ENCODE measurements at regions not wholly inside any gene's neighbourhood (a gene's known extent, or its start where the extent isn't known, plus 50 kb on each side); places are given as distances from the start of the nearest gene placed in this dataset.
"Not testable (repeated sequence)": the region's sequence is repeated elsewhere in the genome, so short reads cannot be mapped to it uniquely, and the experiment has no call there.

DNA sequence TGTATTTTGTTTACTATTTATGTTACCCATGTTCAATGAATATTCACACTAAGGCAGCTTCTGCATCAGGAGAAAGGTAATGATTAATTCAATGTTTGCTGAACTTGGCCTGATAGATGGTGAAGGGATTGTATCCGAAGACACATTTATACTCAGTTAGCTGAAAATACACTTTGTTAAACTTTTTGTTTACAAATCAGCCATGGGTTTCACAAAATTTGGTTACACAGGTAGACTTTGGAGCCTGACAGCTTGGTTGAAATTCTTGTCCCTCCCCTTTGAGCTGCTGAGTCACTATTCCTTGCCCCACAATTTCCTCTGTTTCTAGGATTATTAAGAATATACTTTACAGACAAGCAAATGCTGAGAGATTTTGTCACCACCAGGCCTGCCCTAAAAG, 162.6 kb downstream of the PPP1R3A start:
- Histone ChIP-seq H3K9me3 (no peaks in the 10 kb centered on the region), H3K4me3 (no peak overlapping the region), H3K4me1 (no peaks in the 10 kb centered on the region), H3K27me3 (no peaks in the 10 kb centered on the region), H3K27ac (no peak overlapping the region), H3K9ac (no peak overlapping the region), H3K36me3 (no peaks in the 10 kb centered on the region), H4K20me1 (no peaks in the 10 kb centered on the region), H3K4me2 (no peak overlapping the region)
- no peak for TF ChIP-seq Cebpa-rat (IDR thresholded peaks at IDR 0.05)

DNA sequence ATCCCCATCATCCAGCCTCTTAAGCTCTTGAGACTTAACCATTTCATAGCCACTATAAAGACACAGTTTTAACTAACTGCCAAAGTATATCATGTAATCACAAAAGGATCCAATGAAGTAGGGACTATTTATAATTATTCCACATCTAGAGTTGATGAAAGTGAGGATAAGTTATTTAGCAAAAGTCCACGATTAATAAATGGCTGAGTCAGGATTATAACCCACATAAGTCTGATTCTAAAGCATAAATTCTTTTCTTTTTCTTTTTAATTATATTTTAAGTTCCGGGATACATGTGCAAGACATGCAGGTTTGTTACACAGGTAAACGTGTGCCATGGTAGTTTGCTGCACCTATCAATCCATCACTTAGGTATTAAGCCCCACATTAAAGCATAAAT, 166.1 kb downstream of the PPP1R3A start:
- TF ChIP-seq Cebpa-rat (IDR thresholded peaks at IDR 0.05) = no peak
- H4K20me1 ChIP-seq = no peaks in the 10 kb centered on the region
- H3K27ac ChIP-seq = no peak overlapping the region
- no peaks in the 10 kb centered on the region for H3K27me3 ChIP-seq
- no peak overlapping the region for H3K4me3 ChIP-seq
- H3K9ac ChIP-seq = no peak overlapping the region
- no peaks in the 10 kb centered on the region for H3K9me3 ChIP-seq
- no peaks in the 10 kb centered on the region for H3K4me1 ChIP-seq
- H3K4me2 ChIP-seq = no peak overlapping the region
- no peaks in the 10 kb centered on the region for H3K36me3 ChIP-seq

DNA sequence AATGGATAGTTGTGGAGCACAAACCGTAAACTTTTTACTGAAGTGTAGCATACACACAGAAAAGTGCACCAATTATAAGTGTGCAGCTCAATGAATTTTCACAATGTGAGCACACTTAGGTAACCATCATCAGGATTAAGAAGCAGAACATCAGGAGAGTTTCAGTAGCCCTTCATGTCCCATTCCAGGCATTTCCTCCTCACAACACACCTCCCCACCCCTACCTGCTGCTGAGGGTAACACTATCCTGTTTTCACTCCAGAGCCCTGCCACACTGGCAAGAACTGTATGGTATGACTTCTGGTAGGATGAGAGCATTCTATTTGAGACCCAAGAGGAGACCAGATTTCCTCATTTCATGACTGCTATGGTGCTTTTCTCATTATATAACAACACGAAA, 166.5 kb downstream of the PPP1R3A start:
- no peaks in the 10 kb centered on the region for H3K36me3 ChIP-seq
- H3K9ac ChIP-seq = no peak overlapping the region
- no peak overlapping the region for H3K4me3 ChIP-seq
- H3K27ac ChIP-seq = no peak overlapping the region
- H3K4me2 ChIP-seq = no peak overlapping the region
- TF ChIP-seq Cebpa-rat (IDR thresholded peaks at IDR 0.05) = no peak
- no peaks in the 10 kb centered on the region for H3K4me1 ChIP-seq
- H4K20me1 ChIP-seq = no peaks in the 10 kb centered on the region
- H3K27me3 ChIP-seq = no peaks in the 10 kb centered on the region
- no peaks in the 10 kb centered on the region for H3K9me3 ChIP-seq

- H3K4me3 ChIP-seq = no peak overlapping the region
- H3K27ac ChIP-seq = no peak overlapping the region
- H3K9me3 ChIP-seq = no peaks in the 10 kb centered on the region
- H3K9ac ChIP-seq = no peak overlapping the region
- no peak overlapping the region for H3K4me2 ChIP-seq
- no peaks in the 10 kb centered on the region for H3K36me3 ChIP-seq
- no peaks in the 10 kb centered on the region for H3K27me3 ChIP-seq
- no peaks in the 10 kb centered on the region for H4K20me1 ChIP-seq
- TF ChIP-seq Cebpa-rat (IDR thresholded peaks at IDR 0.05) = no peak
- no peaks in the 10 kb centered on the region for H3K4me1 ChIP-seq
Measured at GRCh38 chr7:113751547-113751946, 167.3 kb downstream of the PPP1R3A start.

DNA sequence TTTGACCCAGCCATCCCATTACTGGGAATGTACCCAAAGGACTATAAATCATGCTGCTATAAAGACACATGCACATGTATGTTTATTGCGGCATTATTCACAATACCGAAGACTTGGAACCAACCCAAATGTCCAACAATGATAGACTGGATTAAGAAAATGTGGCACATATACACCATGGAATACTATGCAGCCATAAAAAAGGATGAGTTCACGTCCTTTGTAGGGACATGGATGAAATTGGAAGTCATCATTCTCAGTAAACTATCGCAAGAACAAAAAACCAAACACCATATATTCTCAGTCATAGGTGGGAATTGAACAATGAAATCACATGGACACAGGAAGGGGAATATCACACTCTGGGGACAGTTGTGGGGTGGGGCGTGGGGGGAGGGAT, 170.4 kb downstream of the PPP1R3A start:
- not testable (repeated sequence) for H3K4me3 ChIP-seq, H3K27me3 ChIP-seq, H3K9me3 ChIP-seq, H3K4me2 ChIP-seq, H3K27ac ChIP-seq, H3K9ac ChIP-seq, H3K4me1 ChIP-seq, H3K36me3 ChIP-seq, H4K20me1 ChIP-seq

DNA sequence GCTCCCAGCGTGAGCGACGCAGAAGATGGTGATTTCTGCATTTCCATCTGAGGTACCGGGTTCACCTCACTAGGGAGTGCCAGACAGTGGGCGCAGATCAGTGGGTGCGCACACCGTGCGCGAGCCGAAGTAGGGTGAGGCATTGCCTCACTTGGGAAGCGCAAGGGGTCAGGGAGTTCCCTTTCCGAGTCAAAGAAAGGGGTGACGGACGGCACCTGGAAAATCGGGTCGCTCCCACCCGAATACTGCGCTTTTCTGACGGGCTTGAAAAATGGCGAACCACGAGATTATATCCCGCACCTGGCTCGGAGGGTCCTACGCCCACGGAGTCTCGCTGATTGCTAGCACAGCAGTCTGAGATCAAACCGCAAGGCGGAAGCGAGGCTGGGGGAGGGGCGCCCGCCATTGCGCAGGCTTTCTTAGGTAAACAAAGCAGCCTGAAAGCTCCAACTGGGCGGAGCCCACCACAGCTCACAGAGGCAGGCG, 175.8 kb downstream of the PPP1R3A start:
- H3K4me3 ChIP-seq, H3K27ac ChIP-seq, H3K4me2 ChIP-seq, H3K9ac ChIP-seq, H4K20me1 ChIP-seq, H3K27me3 ChIP-seq, H3K4me1 ChIP-seq, H3K36me3 ChIP-seq, H3K9me3 ChIP-seq: not testable (repeated sequence)

DNA sequence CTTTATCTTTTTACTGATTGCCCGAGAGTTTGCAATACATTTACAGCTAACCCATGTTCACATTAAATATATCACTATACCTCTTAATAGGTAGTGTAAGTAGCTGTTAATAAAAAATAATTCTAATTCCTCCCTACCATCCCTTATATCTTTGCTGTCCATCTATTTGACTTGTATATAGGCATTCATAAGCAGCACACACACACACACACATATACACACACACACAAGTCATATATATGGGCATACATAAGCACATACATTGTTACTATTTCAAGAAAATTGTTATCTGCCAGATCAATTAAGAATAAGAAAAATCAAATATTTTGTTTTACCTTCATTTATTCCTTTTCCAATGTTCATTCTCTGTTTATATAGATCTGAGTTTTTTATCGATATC, 176.4 kb downstream of the PPP1R3A start:
- H3K4me2 ChIP-seq = no peak overlapping the region
- no peak for TF ChIP-seq Cebpa-rat (IDR thresholded peaks at IDR 0.05)
- H3K27ac ChIP-seq = no peak overlapping the region
- no peaks in the 10 kb centered on the region for H3K4me1 ChIP-seq
- no peak overlapping the region for H3K9ac ChIP-seq
- H4K20me1 ChIP-seq = no peaks in the 10 kb centered on the region
- H3K27me3 ChIP-seq = no peaks in the 10 kb centered on the region
- no peaks in the 10 kb centered on the region for H3K9me3 ChIP-seq
- no peaks in the 10 kb centered on the region for H3K36me3 ChIP-seq
- no peak overlapping the region for H3K4me3 ChIP-seq

- H4K20me1 ChIP-seq = no peaks in the 10 kb centered on the region
- no peak overlapping the region for H3K4me2 ChIP-seq
- no peaks in the 10 kb centered on the region for H3K9me3 ChIP-seq
- H3K4me1 ChIP-seq = no peaks in the 10 kb centered on the region
- no peak overlapping the region for H3K27ac ChIP-seq
- H3K4me3 ChIP-seq = no peak overlapping the region
- H3K9ac ChIP-seq = no peak overlapping the region
- no peaks in the 10 kb centered on the region for H3K27me3 ChIP-seq
- H3K36me3 ChIP-seq = no peaks in the 10 kb centered on the region
- TF ChIP-seq Cebpa-rat (IDR thresholded peaks at IDR 0.05) = no peak
Measured at GRCh38 chr7:113731571-113731970, 187.2 kb downstream of the PPP1R3A start.

DNA sequence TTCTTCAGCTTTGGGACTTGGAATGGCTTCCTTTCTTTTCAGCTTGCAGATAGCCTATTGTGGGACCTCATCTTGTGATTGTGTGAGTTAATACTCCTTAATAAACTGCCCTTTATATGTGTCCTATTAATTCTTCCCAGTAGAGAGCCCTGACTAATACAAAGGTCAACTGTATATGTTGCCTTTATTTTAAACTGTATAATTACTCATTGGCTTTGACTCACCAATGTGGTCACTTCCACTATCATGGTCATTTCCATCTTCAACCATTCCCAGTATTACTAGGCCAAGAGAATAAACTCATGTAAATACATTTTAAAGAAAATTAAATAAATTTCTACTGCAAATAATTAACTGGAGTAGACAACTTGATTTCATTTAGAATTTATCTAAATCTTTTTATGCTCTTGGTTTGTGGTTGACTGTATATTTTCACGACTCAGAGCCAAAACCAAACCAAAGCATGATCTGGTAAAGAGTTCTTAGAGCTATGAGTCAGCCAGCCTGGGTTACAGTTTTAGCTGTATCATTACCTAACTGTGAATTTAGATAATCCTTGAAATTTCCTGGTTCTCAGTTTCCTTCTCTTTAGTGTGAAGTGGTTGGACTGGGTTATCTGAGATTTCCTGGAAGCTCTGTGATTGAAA, 188.4 kb downstream of the PPP1R3A start:
- H3K27me3 ChIP-seq = no peaks in the 10 kb centered on the region
- no peak overlapping the region for H3K27ac ChIP-seq
- H3K9ac ChIP-seq = no peak overlapping the region
- H3K4me1 ChIP-seq = no peaks in the 10 kb centered on the region
- H3K4me2 ChIP-seq = no peak overlapping the region
- no peaks in the 10 kb centered on the region for H3K36me3 ChIP-seq
- H4K20me1 ChIP-seq = no peaks in the 10 kb centered on the region
- H3K9me3 ChIP-seq = no peaks in the 10 kb centered on the region
- no peak for TF ChIP-seq Cebpa-rat (IDR thresholded peaks at IDR 0.05)
- no peak overlapping the region for H3K4me3 ChIP-seq

GRCh38 chr7:113727486-113727885, 191.3 kb downstream of the PPP1R3A start:
- Histone ChIP-seq H3K27ac (no peak overlapping the region), H3K4me1 (no peaks in the 10 kb centered on the region), H3K9me3 (no peaks in the 10 kb centered on the region), H4K20me1 (no peaks in the 10 kb centered on the region), H3K27me3 (no peaks in the 10 kb centered on the region), H3K36me3 (no peaks in the 10 kb centered on the region), H3K9ac (no peak overlapping the region), H3K4me3 (no peak overlapping the region), H3K4me2 (no peak overlapping the region)
- no peak for TF ChIP-seq Cebpa-rat (IDR thresholded peaks at IDR 0.05)

DNA sequence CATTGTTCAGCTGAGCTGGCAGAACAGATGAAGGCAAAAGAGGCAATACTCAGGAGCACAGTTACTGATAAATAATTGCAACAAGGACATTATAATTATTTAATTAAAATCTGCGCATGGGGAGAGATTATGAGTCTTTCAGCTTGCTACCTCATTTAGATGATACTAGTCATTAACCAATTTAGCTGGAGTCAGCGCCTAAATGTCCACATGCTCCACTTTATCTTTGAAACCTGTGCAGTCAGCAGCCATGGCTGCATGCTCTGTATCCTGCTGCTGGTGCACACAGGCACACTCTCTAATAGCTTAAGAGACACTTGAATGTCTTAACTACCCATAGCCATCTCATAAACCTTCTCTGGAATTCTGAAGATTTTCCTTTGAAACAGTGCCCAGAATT, 196.8 kb downstream of the PPP1R3A start:
- H3K4me2 ChIP-seq = no peak overlapping the region
- no peak overlapping the region for H3K9ac ChIP-seq
- no peaks in the 10 kb centered on the region for H4K20me1 ChIP-seq
- H3K27me3 ChIP-seq = no peaks in the 10 kb centered on the region
- no peak for TF ChIP-seq Cebpa-rat (IDR thresholded peaks at IDR 0.05)
- no peaks in the 10 kb centered on the region for H3K4me1 ChIP-seq
- H3K27ac ChIP-seq = no peak overlapping the region
- H3K36me3 ChIP-seq = no peaks in the 10 kb centered on the region
- no peak overlapping the region for H3K4me3 ChIP-seq
- H3K9me3 ChIP-seq = no peaks in the 10 kb centered on the region
